ENCODE measurements at regions not wholly inside any gene's neighbourhood (a gene's known extent, or its start where the extent isn't known, plus 50 kb on each side); places are given as distances from the start of the nearest gene placed in this dataset.

- no peaks in the 10 kb centered on the region for H4K20me1 ChIP-seq (ENCODE audit: insufficient read depth)
- no peaks in the 10 kb centered on the region for H3K79me2 ChIP-seq (ENCODE audit: insufficient read depth, low read length)
- no peaks in the 10 kb centered on the region for H3K9me2 ChIP-seq (ENCODE audit: insufficient read depth)
- H2AFZ ChIP-seq (ENCODE audit: low read depth, low read length, poor library complexity, severe bottlenecking), result no peak overlapping the region
- ChIA-PET RAD21 (ENCODE audit: low non-redundant PET in 1 of 2, low total read pairs in 2 of 2, uncharacterized antibody in 2 of 2, unreplicated experiment in 2 of 2) (no interaction called here), CTCF (no interaction called here), POLR2A (no interaction called here)
- no peaks in the 10 kb centered on the region for H3K4me1 ChIP-seq (ENCODE audit: control insufficient read depth in 1 of 2, insufficient read depth in 2 of 2, low read length in 2 of 2)
- no peak overlapping the region for H3K9ac ChIP-seq (ENCODE audit: low read length)
- TF ChIP-seq EZH2phosphoT487 (IDR thresholded peaks at IDR 0.05; ENCODE audit: borderline replicate concordance), result no peak
- no peak for TF ChIP-seq POLR2A (IDR thresholded peaks at IDR 0.05; ENCODE audit: borderline replicate concordance, extremely low read depth, insufficient read depth, insufficient read length)
- no peak for TF ChIP-seq ZNF274 (IDR thresholded peaks at IDR 0.05; ENCODE audit: low read depth, low read length)
- no peak for TF ChIP-seq TCF7L2 (IDR thresholded peaks at IDR 0.05; ENCODE audit: borderline replicate concordance, extremely low read depth, insufficient read depth, insufficient read length)
- TF ChIP-seq SP1 (IDR thresholded peaks at IDR 0.05; ENCODE audit: low read depth), result no peak
- no peak for TF ChIP-seq SIN3A (IDR thresholded peaks at IDR 0.05; ENCODE audit: low read depth)
- TF ChIP-seq SRF (IDR thresholded peaks at IDR 0.05; ENCODE audit: low read depth), result no peak
- TF ChIP-seq, protein P1, sequence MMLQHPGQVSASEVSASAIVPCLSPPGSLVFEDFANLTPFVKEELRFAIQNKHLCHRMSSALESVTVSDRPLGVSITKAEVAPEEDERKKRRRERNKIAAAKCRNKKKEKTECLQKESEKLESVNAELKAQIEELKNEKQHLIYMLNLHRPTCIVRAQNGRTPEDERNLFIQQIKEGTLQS (IDR thresholded peaks at IDR 0.05), result no peak
- no peak for TF ChIP-seq POLR2AphosphoS5 (IDR thresholded peaks at IDR 0.05; ENCODE audit: low read depth, low read length)
- TF ChIP-seq CEBPB (IDR thresholded peaks at IDR 0.05; ENCODE audit: low read depth), result no peak
- TF ChIP-seq FOSL1 (IDR thresholded peaks at IDR 0.05; ENCODE audit: low read depth), result no peak
- no peak for TF ChIP-seq YY1 (IDR thresholded peaks at IDR 0.05; ENCODE audit: extremely low read depth, insufficient replicate concordance, low read depth, low read length)
- no peak for TF ChIP-seq RAD21 (IDR thresholded peaks at IDR 0.05; ENCODE audit: low read depth)
- TF ChIP-seq MAX (IDR thresholded peaks at IDR 0.05), result no peak
- TF ChIP-seq ZFX (IDR thresholded peaks at IDR 0.05), result no peak
- no peak for TF ChIP-seq ELF1 (IDR thresholded peaks at IDR 0.05; ENCODE audit: borderline replicate concordance, low read depth)
- ATAC-seq (no peak), DNase-seq (ENCODE audit: low read depth, low spot score) (no peak)
- no peaks in the 10 kb centered on the region for H3K9me3 ChIP-seq (ENCODE audit: control insufficient read depth in 1 of 2, insufficient read depth in 1 of 2, low read depth in 1 of 2, low read length in 2 of 2)
- H3K27ac ChIP-seq (ENCODE audit: low read depth, low read length), result no peak overlapping the region
- intact Hi-C loops (cut with micrococcal nuclease), result no loop called here
- no peak overlapping the region for H3K4me2 ChIP-seq (ENCODE audit: low read length)
- no peak overlapping the region for H3K4me3 ChIP-seq (replicated peaks in 1 of 2; ENCODE audit: low read depth in 1 of 2, low read length in 2 of 2)
- H3K27me3 ChIP-seq (ENCODE audit: insufficient read depth, low read length), result no peaks in the 10 kb centered on the region
- no peaks in the 10 kb centered on the region for H3K36me3 ChIP-seq (ENCODE audit: control insufficient read depth in 1 of 2, insufficient read depth in 2 of 2, low read length in 2 of 2)
- BruUV-seq (replicated peaks), result no TSS peak
Measured at GRCh38 chr7:10634239-10634638, 339.4 kb upstream of the PHF14 start.
